ENCODE measurements at regions not wholly inside any gene's neighbourhood (a gene's known extent, or its start where the extent isn't known, plus 50 kb on each side); places are given as distances from the start of the nearest gene placed in this dataset.

DNA sequence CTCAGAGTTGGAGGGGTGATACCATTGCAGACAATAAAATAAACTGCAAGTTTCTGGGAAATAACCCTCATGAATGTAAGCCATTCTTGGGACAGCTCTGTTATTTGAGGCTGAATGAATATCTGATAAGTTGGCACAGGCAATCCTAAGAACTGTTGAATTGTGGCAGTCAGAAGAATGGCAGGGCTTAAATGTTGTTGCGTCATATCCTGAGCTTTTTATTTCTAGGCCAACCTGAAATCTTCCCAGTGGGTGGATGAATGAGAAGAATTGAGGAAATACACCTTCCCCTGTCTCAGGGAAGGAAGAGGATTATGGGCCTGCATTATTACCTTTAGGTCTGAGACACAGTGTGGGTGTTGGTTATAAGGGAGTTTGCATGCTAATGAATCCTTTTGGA, 64.4 kb upstream of the C4orf54 start:
- TF ChIP-seq EZH2 (IDR thresholded peaks at IDR 0.05) (no peak), FOXP2 (optimal IDR thresholded peaks at IDR 0.05; ENCODE audit: control extremely low read depth, extremely low read length, insufficient read depth) (no peak), POLR2AphosphoS5 (IDR thresholded peaks at IDR 0.05; ENCODE audit: borderline replicate concordance, low read depth, low read length) (no peak)
- H3K9ac ChIP-seq (ENCODE audit: insufficient read length), result no peak overlapping the region

DNA sequence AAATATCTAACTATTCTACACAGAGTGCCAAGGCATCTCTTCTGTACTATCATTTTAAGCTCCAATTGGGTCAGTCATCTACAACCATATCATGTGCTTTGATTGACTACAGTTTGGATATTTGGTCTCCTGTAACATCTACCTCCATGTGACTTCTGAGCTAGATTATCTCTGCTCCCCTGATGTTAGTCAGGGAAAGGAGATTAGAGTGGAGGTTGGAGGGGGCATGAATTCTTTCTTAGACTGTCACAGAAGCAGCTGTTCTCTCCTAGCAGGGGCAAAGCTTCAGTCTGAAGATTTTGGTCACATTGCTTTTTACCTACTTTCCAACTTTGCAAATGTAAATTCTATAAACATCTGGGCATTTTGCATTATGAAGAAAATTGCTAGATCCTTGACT, 62.6 kb upstream of the C4orf54 start:
- H3K27ac ChIP-seq, result no peak overlapping the region
- H3K9ac ChIP-seq (ENCODE audit: insufficient read length), result no peak overlapping the region
- DNase-seq (ENCODE audit: low read depth, low spot score), result no peak
- no peaks in the 10 kb centered on the region for H3K9me3 ChIP-seq (ENCODE audit: low read depth, low read length)
- no peak overlapping the region for H3K4me3 ChIP-seq
- TF ChIP-seq POLR2AphosphoS5 (IDR thresholded peaks at IDR 0.05; ENCODE audit: borderline replicate concordance, low read depth, low read length), result no peak
- TF ChIP-seq EZH2 (IDR thresholded peaks at IDR 0.05), result no peak
- TF ChIP-seq FOXP2 (optimal IDR thresholded peaks at IDR 0.05; ENCODE audit: control extremely low read depth, extremely low read length, insufficient read depth), result no peak
- H3K36me3 ChIP-seq (ENCODE audit: insufficient read depth, low read length), result no peaks in the 10 kb centered on the region

More for the DNA sequence above, 64.4 kb upstream of the C4orf54 start:
- Histone ChIP-seq H3K36me3 (ENCODE audit: insufficient read depth, low read length) (no peaks in the 10 kb centered on the region), H3K27ac (no peak overlapping the region), H3K9me3 (ENCODE audit: low read depth, low read length) (no peaks in the 10 kb centered on the region), H3K4me3 (no peak overlapping the region)
- no peak for DNase-seq (ENCODE audit: low read depth, low spot score)

DNA sequence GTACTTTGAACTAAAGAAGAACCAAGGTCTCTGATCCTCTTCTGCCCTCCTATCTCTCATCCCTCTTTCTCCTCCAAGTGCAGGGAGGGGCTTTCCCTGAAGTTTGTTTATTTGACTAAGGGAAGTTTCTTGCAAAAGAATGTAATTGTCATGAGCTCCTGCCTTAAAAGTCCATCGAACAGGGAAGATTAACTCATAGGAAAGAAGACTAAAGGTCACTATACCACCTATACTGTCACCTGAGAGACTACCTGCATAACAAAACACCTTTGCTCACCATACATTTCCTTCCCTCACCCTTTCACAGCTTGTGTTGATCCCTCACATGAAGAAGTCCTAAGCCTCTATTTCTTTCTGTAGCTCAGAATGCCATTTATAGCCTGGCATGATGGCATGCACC, 59.4 kb upstream of the C4orf54 start:
- Histone ChIP-seq H3K27ac (no peak overlapping the region), H3K9ac (ENCODE audit: insufficient read length) (no peak overlapping the region), H3K9me3 (ENCODE audit: low read depth, low read length) (no peaks in the 10 kb centered on the region), H3K4me3 (no peak overlapping the region), H3K36me3 (ENCODE audit: insufficient read depth, low read length) (no peaks in the 10 kb centered on the region)
- TF ChIP-seq POLR2AphosphoS5 (IDR thresholded peaks at IDR 0.05; ENCODE audit: borderline replicate concordance, low read depth, low read length), result no peak
- TF ChIP-seq EZH2 (IDR thresholded peaks at IDR 0.05), result no peak
- no peak for TF ChIP-seq FOXP2 (optimal IDR thresholded peaks at IDR 0.05; ENCODE audit: control extremely low read depth, extremely low read length, insufficient read depth)
- no peak for DNase-seq (ENCODE audit: low read depth, low spot score)

DNA sequence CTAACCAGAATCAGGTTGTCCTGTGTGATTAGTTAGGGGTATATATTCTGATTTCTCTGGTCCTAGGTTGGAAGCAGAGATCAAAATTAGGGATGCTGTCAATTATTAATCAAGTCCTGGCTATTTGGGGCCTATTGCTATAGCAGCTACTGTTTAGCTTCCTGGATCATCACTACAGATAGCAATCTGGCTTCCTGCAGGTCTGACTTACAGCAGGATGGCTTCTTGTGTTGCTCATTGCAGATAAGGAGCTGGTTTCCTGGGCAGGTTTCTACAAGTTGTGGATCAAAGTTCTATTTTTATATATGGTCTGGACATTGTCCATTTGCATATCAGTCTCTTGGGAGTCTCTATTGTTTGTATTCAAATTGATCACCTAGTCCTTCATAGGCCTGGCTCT, 57.7 kb upstream of the C4orf54 start:
- TF ChIP-seq FOXP2 (optimal IDR thresholded peaks at IDR 0.05; ENCODE audit: control extremely low read depth, extremely low read length, insufficient read depth), result no peak
- no peak for TF ChIP-seq EZH2 (IDR thresholded peaks at IDR 0.05)
- TF ChIP-seq POLR2AphosphoS5 (IDR thresholded peaks at IDR 0.05; ENCODE audit: borderline replicate concordance, low read depth, low read length), result no peak
- Histone ChIP-seq H3K9ac (ENCODE audit: insufficient read length) (no peak overlapping the region), H3K27ac (no peak overlapping the region), H3K4me3 (no peak overlapping the region), H3K36me3 (ENCODE audit: insufficient read depth, low read length) (no peaks in the 10 kb centered on the region), H3K9me3 (ENCODE audit: low read depth, low read length) (no peaks in the 10 kb centered on the region)
- no peak for DNase-seq (ENCODE audit: low read depth, low spot score)

DNA sequence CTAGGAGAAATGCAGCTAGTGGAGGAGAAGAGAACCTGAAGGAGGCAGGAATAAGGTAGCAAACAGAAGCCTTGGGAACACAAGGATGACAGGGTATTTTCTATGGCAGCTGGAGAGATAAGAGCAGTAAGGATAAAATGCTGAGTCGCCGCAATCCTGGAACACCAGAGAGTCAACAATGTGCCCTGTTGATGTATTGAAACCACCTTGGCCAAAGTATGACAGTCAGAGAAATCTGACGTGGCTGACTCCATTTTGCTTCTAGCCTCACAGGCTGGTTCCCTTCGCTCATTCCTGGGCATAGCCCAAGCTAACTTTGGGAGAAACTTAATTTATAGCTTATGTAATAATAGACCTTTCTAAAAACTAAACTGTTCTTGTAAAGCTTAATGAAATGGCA, 56.6 kb upstream of the C4orf54 start:
- Histone ChIP-seq H3K27ac (no peak overlapping the region), H3K36me3 (ENCODE audit: insufficient read depth, low read length) (no peaks in the 10 kb centered on the region), H3K4me3 (no peak overlapping the region), H3K9me3 (ENCODE audit: low read depth, low read length) (no peaks in the 10 kb centered on the region), H3K9ac (ENCODE audit: insufficient read length) (no peak overlapping the region)
- no peak for DNase-seq (ENCODE audit: low read depth, low spot score)
- TF ChIP-seq EZH2 (IDR thresholded peaks at IDR 0.05) (no peak), FOXP2 (optimal IDR thresholded peaks at IDR 0.05; ENCODE audit: control extremely low read depth, extremely low read length, insufficient read depth) (no peak), POLR2AphosphoS5 (IDR thresholded peaks at IDR 0.05; ENCODE audit: borderline replicate concordance, low read depth, low read length) (no peak)

DNA sequence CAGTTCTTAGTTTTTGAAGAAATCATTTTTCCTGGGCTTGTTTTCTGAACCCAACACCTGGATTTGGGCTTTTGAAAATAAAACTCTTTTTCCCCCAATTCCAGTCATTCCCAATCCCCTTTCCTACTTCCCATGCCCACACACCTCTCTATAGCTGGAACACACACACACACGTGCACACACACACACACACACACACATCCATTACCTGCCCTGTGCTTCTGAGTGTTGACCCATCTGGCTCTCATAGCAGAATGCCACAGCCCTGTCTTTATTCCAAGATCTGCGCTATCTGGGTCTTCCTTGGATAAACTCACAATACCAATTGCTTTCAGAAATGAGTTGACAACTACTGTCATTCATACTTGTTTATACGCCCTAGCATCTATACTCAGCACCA, 54.9 kb upstream of the C4orf54 start:
- H3K36me3 ChIP-seq (ENCODE audit: insufficient read depth, low read length), result no peaks in the 10 kb centered on the region
- no peak overlapping the region for H3K9ac ChIP-seq (ENCODE audit: insufficient read length)
- no peak for DNase-seq (ENCODE audit: low read depth, low spot score)
- no peak for TF ChIP-seq POLR2AphosphoS5 (IDR thresholded peaks at IDR 0.05; ENCODE audit: borderline replicate concordance, low read depth, low read length)
- TF ChIP-seq FOXP2 (optimal IDR thresholded peaks at IDR 0.05; ENCODE audit: control extremely low read depth, extremely low read length, insufficient read depth), result no peak
- TF ChIP-seq EZH2 (IDR thresholded peaks at IDR 0.05), result no peak
- H3K27ac ChIP-seq, result no peak overlapping the region
- H3K4me3 ChIP-seq, result no peak overlapping the region
- H3K9me3 ChIP-seq (ENCODE audit: low read depth, low read length), result no peaks in the 10 kb centered on the region

DNA sequence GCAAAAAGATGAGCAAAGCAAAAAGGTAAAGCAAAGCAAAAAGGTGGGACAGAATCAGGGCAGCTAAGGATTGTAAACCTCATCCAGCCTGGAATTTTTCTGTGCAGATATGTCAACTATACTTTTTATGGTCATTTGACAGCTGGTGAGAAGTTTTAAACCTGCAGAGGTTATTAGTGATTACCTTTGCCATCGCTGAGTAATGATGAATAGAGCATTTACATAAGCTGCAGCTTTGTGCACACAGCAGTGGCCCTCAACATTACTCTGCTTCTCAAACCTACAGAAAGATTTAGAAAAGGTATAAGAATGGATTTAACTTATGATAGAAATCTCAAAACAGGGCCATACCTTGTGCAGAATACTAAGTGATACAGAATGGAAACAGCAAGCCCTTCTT, 54.5 kb upstream of the C4orf54 start:
- H3K36me3 ChIP-seq (ENCODE audit: insufficient read depth, low read length), result no peaks in the 10 kb centered on the region
- DNase-seq (ENCODE audit: low read depth, low spot score), result no peak
- H3K9me3 ChIP-seq (ENCODE audit: low read depth, low read length), result no peaks in the 10 kb centered on the region
- no peak overlapping the region for H3K4me3 ChIP-seq
- TF ChIP-seq FOXP2 (optimal IDR thresholded peaks at IDR 0.05; ENCODE audit: control extremely low read depth, extremely low read length, insufficient read depth) (no peak), POLR2AphosphoS5 (IDR thresholded peaks at IDR 0.05; ENCODE audit: borderline replicate concordance, low read depth, low read length) (no peak)
- no peak overlapping the region for H3K27ac ChIP-seq
- no peak overlapping the region for H3K9ac ChIP-seq (ENCODE audit: insufficient read length)

DNA sequence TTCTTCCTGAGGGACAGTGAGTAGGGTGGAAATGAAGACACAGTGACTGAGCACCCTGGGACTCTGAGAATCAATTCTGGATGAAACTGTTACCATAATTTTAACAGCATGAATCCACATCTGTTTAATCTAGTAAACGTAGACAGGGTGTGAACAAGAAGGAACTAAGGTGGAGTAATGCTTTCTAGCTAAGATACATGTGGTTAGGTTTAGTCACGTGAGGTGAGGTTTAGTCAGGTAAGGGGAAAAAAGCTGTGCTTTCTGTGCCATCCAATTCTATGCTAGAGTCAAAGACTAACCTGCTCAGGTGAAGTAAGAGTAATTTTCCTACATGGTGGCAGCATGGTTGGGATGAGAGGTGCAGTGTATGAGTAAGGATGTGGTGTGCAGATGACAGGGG, 54.0 kb upstream of the C4orf54 start:
- TF ChIP-seq EZH2 (IDR thresholded peaks at IDR 0.05) (no peak), FOXP2 (optimal IDR thresholded peaks at IDR 0.05; ENCODE audit: control extremely low read depth, extremely low read length, insufficient read depth) (no peak), POLR2AphosphoS5 (IDR thresholded peaks at IDR 0.05; ENCODE audit: borderline replicate concordance, low read depth, low read length) (no peak)
- Histone ChIP-seq H3K9ac (ENCODE audit: insufficient read length) (no peak overlapping the region), H3K36me3 (ENCODE audit: insufficient read depth, low read length) (no peaks in the 10 kb centered on the region), H3K4me3 (no peak overlapping the region), H3K9me3 (ENCODE audit: low read depth, low read length) (no peaks in the 10 kb centered on the region), H3K27ac (no peak overlapping the region)
- DNase-seq (ENCODE audit: low read depth, low spot score), result no peak

DNA sequence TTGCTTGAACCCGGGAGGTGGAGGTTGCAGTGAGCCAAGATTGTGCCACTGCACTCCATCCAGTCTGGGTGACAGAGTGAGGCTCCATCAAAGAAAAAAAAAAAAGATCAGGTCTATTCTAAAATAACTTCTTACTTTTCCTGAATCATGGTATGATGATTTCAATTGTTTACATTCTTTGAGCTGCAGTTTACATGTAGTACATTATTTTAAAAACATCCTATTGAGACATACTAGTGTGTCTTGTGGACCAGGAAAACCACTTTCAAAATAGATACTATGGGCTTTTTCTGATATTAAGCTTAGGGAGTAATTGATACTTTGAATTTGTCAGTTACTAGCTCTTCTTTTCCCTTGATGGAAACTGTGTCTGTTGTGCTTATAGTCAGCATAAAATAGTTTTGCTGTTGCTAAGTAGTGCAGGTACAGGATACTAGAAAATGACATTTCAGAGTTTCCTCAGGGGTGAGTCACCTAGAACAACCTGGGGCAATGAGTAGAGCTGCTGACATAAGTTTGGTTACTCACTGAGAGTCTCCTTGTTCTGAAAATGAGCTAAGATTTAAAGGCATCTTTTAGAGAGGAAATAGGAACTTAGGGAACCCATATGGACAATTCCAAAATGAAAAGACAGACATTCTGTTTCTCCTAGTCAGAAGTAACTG, 53.2 kb upstream of the C4orf54 start:
- Histone ChIP-seq H3K9me3 (ENCODE audit: low read depth, low read length) (no peaks in the 10 kb centered on the region), H3K36me3 (ENCODE audit: insufficient read depth, low read length) (no peaks in the 10 kb centered on the region), H3K27ac (no peak overlapping the region), H3K9ac (ENCODE audit: insufficient read length) (no peak overlapping the region), H3K4me3 (no peak overlapping the region)
- TF ChIP-seq POLR2AphosphoS5 (IDR thresholded peaks at IDR 0.05; ENCODE audit: borderline replicate concordance, low read depth, low read length) (no peak), EZH2 (IDR thresholded peaks at IDR 0.05) (no peak), FOXP2 (optimal IDR thresholded peaks at IDR 0.05; ENCODE audit: control extremely low read depth, extremely low read length, insufficient read depth) (no peak)
- DNase-seq (ENCODE audit: low read depth, low spot score), result no peak
